AG04450 (cell line): ENCODE measurements at regions not wholly inside any gene's neighbourhood (a gene's known extent, or its start where the extent isn't known, plus 50 kb on each side); places are given as distances from the start of the nearest gene placed in this dataset.

ENCODE experiments used
- CTCF ChIA-PET: fragments of 300-600, 350-600 bp; formaldehyde crosslinking; extraction: SDS; loops from one replicate; lab custom pipeline; 2022; ENCODE audit warnings: antibody characterized with exemption, inconsistent platforms; lab: Charles Lee
- POLR2A ChIA-PET: fragments of 350-600 bp; formaldehyde crosslinking; extraction: SDS; loops from one replicate; lab custom pipeline; 2021; ENCODE audit warnings: antibody characterized with exemption, inconsistent platforms; lab: Yijun Ruan, JAX
- DNase-seq: peaks from one replicate; pipeline ENCODE4 v3.0.0-alpha.2; 2011; ENCODE audit warnings: low read depth, low spot score
- H3K27ac ChIP-seq: one replicate; pipeline ENCODE4 v1.5.1; 2012; ENCODE audit warnings: low read depth, low read length, control low read depth
- H3K27me3 ChIP-seq: one replicate; pipeline ENCODE4 v1.6.0; 2012; ENCODE audit warnings: low read length; ENCODE audit not compliant: control insufficient read depth, insufficient read depth
- H3K4me3 ChIP-seq: 2 replicates; pipeline ENCODE4 v1.5.1; 2011; ENCODE audit warnings: mild to moderate bottlenecking, low read depth, low read length, control low read depth
- H3K9me3 ChIP-seq: 2 replicates; pipeline ENCODE4 v1.5.1; 2012; ENCODE audit warnings: low read length; ENCODE audit not compliant: control insufficient read depth, insufficient read depth
- CTCF ChIP-seq: IDR thresholded peaks from 2 replicates; pipeline ENCODE4 v1.5.1; 2011; ENCODE audit warnings: low read depth, low read length, control low read depth, inconsistent platforms

- CTCF ChIA-PET = no interaction called here
Measured at GRCh38 chr21:38931291-38931690, 125.6 kb downstream of the ETS2 start.

GRCh38 chr21:38930853-38931252 lies 125.1 kb downstream of the ETS2 start:
- Histone ChIP-seq H3K27me3 (no peaks in the 10 kb centered on the region), H3K4me3 (no peak overlapping the region), H3K27ac (no peak overlapping the region), H3K9me3 (peaks cover 10% of the 10 kb centered on the region; the same call in 1 of the 2 replicates)
- CTCF ChIA-PET = no interaction called here
- DNase-seq = peak; percentile 33
- POLR2A ChIA-PET = no interaction called here
- no peak for TF ChIP-seq CTCF

More at GRCh38 chr21:38931291-38931690, 125.6 kb downstream of the ETS2 start:
- Histone ChIP-seq H3K9me3 (peaks cover 10% of the 10 kb centered on the region; the same call in 1 of the 2 replicates), H3K4me3 (no peak overlapping the region), H3K27ac (no peak overlapping the region), H3K27me3 (no peaks in the 10 kb centered on the region)
- POLR2A ChIA-PET = no interaction called here
- DNase-seq = no peak
- TF ChIP-seq CTCF = no peak

GRCh38 chr21:38930066-38930465 lies 124.3 kb downstream of the ETS2 start:
- CTCF ChIA-PET = no interaction called here
- POLR2A ChIA-PET = no interaction called here
- Histone ChIP-seq H3K4me3 (no peak overlapping the region), H3K27me3 (no peaks in the 10 kb centered on the region), H3K9me3 (peaks cover 10% of the 10 kb centered on the region; the same call in 1 of the 2 replicates), H3K27ac (no peak overlapping the region)
- no peak for DNase-seq
- TF ChIP-seq CTCF = no peak

- ChIA-PET CTCF (no interaction called here), POLR2A (no interaction called here)
Measured at GRCh38 chr21:38929652-38930051, 123.9 kb downstream of the ETS2 start.

GRCh38 chr21:38929142-38929541 lies 123.4 kb downstream of the ETS2 start:
- ChIA-PET POLR2A (no interaction called here), CTCF (no interaction called here)
- no peaks in the 10 kb centered on the region for H3K27me3 ChIP-seq
- TF ChIP-seq CTCF = no peak
- no peak overlapping the region for H3K4me3 ChIP-seq
- DNase-seq = no peak
- H3K9me3 ChIP-seq = peaks cover 10% of the 10 kb centered on the region; the same call in 1 of the 2 replicates
- H3K27ac ChIP-seq = no peak overlapping the region

More at GRCh38 chr21:38929652-38930051, 123.9 kb downstream of the ETS2 start:
- Histone ChIP-seq H3K9me3 (peaks cover 10% of the 10 kb centered on the region; the same call in 1 of the 2 replicates), H3K27ac (no peak overlapping the region), H3K27me3 (no peaks in the 10 kb centered on the region), H3K4me3 (no peak overlapping the region)
- TF ChIP-seq CTCF = no peak
- DNase-seq = no peak
